PC-9 (cell line): ENCODE measurements at regions not wholly inside any gene's neighbourhood (a gene's known extent, or its start where the extent isn't known, plus 50 kb on each side); places are given as distances from the start of the nearest gene placed in this dataset.

ENCODE experiments used
- EZH2 ChIP-seq: fragments of 200-600 bp; sonication (generic); IDR thresholded peaks from 2 replicates; pipeline ENCODE4 v1.8.0; 2017; ENCODE audit warnings: antibody characterized with exemption, low read depth
- TF ChIP-seq, protein P1 (sequence below): fragments of 200-600 bp; sonication (generic); conservative IDR thresholded peaks from 2 replicates; pipeline ENCODE4 v1.6.1; 2017; ENCODE audit warnings: mixed run types, antibody characterized with exemption, mild to moderate bottlenecking, moderate library complexity

DNA sequence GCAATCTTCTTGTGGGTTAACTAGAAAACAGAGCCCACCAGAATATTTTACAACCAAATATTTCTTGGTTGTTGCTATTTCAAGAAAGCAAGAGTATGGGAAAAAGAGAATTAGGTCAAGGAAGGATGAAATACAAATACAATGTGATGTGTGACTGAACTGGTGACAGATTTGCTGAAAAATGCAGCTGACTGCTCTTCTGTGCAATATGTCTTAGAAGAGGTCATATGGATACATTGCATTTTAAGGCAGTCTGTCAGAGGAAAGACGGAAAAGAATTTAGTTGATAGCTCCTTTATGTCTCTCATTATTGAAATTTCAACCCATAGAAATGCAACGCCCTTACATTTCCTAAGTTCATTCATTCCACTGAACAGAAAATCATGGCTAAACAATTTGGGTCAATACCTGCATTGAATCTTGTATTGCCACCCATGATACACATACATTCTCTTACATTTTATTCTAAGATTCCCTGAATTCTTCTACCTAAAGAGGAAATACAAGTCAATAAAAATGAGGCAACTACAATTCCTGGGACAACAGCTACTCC is 423.1 kb downstream of the ADAM29 start:
- TF ChIP-seq, protein P1, sequence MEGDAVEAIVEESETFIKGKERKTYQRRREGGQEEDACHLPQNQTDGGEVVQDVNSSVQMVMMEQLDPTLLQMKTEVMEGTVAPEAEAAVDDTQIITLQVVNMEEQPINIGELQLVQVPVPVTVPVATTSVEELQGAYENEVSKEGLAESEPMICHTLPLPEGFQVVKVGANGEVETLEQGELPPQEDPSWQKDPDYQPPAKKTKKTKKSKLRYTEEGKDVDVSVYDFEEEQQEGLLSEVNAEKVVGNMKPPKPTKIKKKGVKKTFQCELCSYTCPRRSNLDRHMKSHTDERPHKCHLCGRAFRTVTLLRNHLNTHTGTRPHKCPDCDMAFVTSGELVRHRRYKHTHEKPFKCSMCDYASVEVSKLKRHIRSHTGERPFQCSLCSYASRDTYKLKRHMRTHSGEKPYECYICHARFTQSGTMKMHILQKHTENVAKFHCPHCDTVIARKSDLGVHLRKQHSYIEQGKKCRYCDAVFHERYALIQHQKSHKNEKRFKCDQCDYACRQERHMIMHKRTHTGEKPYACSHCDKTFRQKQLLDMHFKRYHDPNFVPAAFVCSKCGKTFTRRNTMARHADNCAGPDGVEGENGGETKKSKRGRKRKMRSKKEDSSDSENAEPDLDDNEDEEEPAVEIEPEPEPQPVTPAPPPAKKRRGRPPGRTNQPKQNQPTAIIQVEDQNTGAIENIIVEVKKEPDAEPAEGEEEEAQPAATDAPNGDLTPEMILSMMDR = no peak
- TF ChIP-seq EZH2 = no peak
